ENCODE measurements at regions not wholly inside any gene's neighbourhood (a gene's known extent, or its start where the extent isn't known, plus 50 kb on each side); places are given as distances from the start of the nearest gene placed in this dataset.

- H3K36me3 ChIP-seq (ENCODE audit: low read depth): no peaks in the 10 kb centered on the region
These were observed 157.0 kb upstream of the SMIM23 start for GRCh38 chr5:171628633-171628974.

GRCh38 chr5:171629221-171629620 lies 156.4 kb upstream of the SMIM23 start:
- no TSS peak for BruUV-seq (replicated peaks)
- no peaks in the 10 kb centered on the region for H4K20me1 ChIP-seq (ENCODE audit: insufficient read depth)
- ChIA-PET POLR2A (ENCODE audit: unreplicated experiment) (no interaction called here), CTCF (no interaction called here)
- intact Hi-C loops (cut with micrococcal nuclease; ENCODE audit: unreplicated experiment): no loop called here
- H3K36me3 ChIP-seq (ENCODE audit: low read depth): no peaks in the 10 kb centered on the region
- H3K4me2 ChIP-seq: peak overlapping the region; percentile 71; the same call in 1 of the 2 replicates
- H3K9me3 ChIP-seq (ENCODE audit: insufficient read depth, low read depth): no peaks in the 10 kb centered on the region
- H3K4me3 ChIP-seq: no peak overlapping the region
- no peaks in the 10 kb centered on the region for H3K27me3 ChIP-seq (ENCODE audit: insufficient read depth, low read depth)
- H3F3A ChIP-seq (ENCODE audit: insufficient read depth, low read depth): peaks cover 9% of the 10 kb centered on the region; the same call in 1 of the 2 replicates
- TF ChIP-seq CTCF (conservative IDR thresholded peaks at IDR 0.05): no peak
- TF ChIP-seq EZH2 (IDR thresholded peaks at IDR 0.05; ENCODE audit: low read depth): no peak
- peaks cover 20% of the 10 kb centered on the region for H3K4me1 ChIP-seq (replicated peaks; ENCODE audit: insufficient read depth)
- H3K79me2 ChIP-seq (ENCODE audit: low read depth): no peaks in the 10 kb centered on the region
- H2AFZ ChIP-seq: no peak overlapping the region; the same call in 1 of the 2 replicates
- no peak for DNase-seq
- no peak overlapping the region for H3K27ac ChIP-seq
- no peaks in the 10 kb centered on the region for H3K9me2 ChIP-seq (ENCODE audit: insufficient read depth)

More at GRCh38 chr5:171628633-171628974, 157.0 kb upstream of the SMIM23 start:
- Histone ChIP-seq H3K27me3 (ENCODE audit: insufficient read depth, low read depth) (no peaks in the 10 kb centered on the region), H3K4me2 (no peak overlapping the region), H2AFZ (no peak overlapping the region), H3K4me1 (replicated peaks; ENCODE audit: insufficient read depth) (peaks cover 14% of the 10 kb centered on the region), H3K9me3 (ENCODE audit: insufficient read depth, low read depth) (no peaks in the 10 kb centered on the region), H3K27ac (no peak overlapping the region), H3K79me2 (ENCODE audit: low read depth) (no peaks in the 10 kb centered on the region), H3K9me2 (ENCODE audit: insufficient read depth) (no peaks in the 10 kb centered on the region), H3F3A (ENCODE audit: insufficient read depth, low read depth) (peaks cover 3% of the 10 kb centered on the region; the same call in 1 of the 2 replicates), H4K20me1 (ENCODE audit: insufficient read depth) (no peaks in the 10 kb centered on the region), H3K4me3 (no peak overlapping the region)
- DNase-seq: no peak
- intact Hi-C loops (cut with micrococcal nuclease; ENCODE audit: unreplicated experiment): no loop called here
- CTCF ChIA-PET: no interaction called here
- POLR2A ChIA-PET (ENCODE audit: unreplicated experiment): no interaction called here
- no TSS peak for BruUV-seq (replicated peaks)
- no peak for TF ChIP-seq EZH2 (IDR thresholded peaks at IDR 0.05; ENCODE audit: low read depth)

- Histone ChIP-seq H3K4me3 (peak overlapping the region; percentile 30; the same call in 1 of the 2 replicates), H3K4me1 (replicated peaks; ENCODE audit: insufficient read depth) (peaks cover 26% of the 10 kb centered on the region), H4K20me1 (ENCODE audit: insufficient read depth) (no peaks in the 10 kb centered on the region), H3K27ac (no peak overlapping the region), H3K27me3 (ENCODE audit: insufficient read depth, low read depth) (no peaks in the 10 kb centered on the region), H3K4me2 (peak overlapping the region; percentile 71), H3F3A (ENCODE audit: insufficient read depth, low read depth) (peaks cover 14% of the 10 kb centered on the region; the same call in 1 of the 2 replicates), H3K9me2 (ENCODE audit: insufficient read depth) (no peaks in the 10 kb centered on the region), H2AFZ (no peak overlapping the region; the same call in 1 of the 2 replicates), H3K79me2 (ENCODE audit: low read depth) (no peaks in the 10 kb centered on the region), H3K9me3 (ENCODE audit: insufficient read depth, low read depth) (no peaks in the 10 kb centered on the region), H3K36me3 (ENCODE audit: low read depth) (no peaks in the 10 kb centered on the region)
- DNase-seq: peak in 1 of 2 experiments; percentile 60
- CTCF ChIA-PET: no interaction called here
- POLR2A ChIA-PET (ENCODE audit: unreplicated experiment): no interaction called here
- TF ChIP-seq EZH2 (IDR thresholded peaks at IDR 0.05; ENCODE audit: low read depth) (no peak), CTCF (conservative IDR thresholded peaks at IDR 0.05) (peak; percentile 55)
- intact Hi-C loops (cut with micrococcal nuclease; ENCODE audit: unreplicated experiment): loop anchor here (5.0 kb wide), 2 partner anchors 212 to 278 kb away; partner anchors contain the start of gene FGF18
- BruUV-seq (replicated peaks): no TSS peak
These were observed 155.8 kb upstream of the SMIM23 start for GRCh38 chr5:171629628-171630349.
